ENCODE measurements at regions not wholly inside any gene's neighbourhood (a gene's known extent, or its start where the extent isn't known, plus 50 kb on each side); places are given as distances from the start of the nearest gene placed in this dataset.
"Not testable (repeated sequence)": the region's sequence is repeated elsewhere in the genome, so short reads cannot be mapped to it uniquely, and the experiment has no call there.

DNA sequence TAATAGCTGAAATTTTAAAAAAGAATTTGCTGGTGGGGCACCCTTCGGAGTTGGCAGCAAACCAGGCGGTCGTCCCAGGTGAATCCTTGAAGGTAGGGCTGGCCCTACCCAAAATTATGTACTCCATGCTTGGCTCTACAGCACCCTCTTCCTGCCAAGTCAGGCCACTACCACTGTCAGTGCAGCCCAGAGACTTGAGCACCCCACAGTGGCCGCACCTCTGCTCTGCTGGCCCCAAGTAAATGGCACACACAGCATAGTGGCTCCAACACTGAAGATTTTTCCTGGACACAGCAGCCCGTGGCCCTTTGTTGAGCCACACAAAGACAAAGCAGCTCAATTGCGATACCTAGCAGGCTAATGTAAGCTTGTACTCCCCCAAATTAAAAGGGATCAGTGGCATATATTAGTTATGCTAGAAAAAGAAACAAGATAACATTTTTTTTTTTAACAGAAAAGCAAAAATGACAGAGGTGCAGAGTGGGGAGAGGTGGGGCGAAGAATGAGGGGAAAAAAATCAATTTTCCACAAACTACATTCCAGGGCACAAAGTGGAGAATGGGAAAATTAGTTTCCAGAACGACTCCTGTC, 250.5 kb downstream of the UACA start:
- no peak for TF ChIP-seq JUND (IDR thresholded peaks at IDR 0.05; ENCODE audit: low read depth)
- DNase-seq (ENCODE audit: low read depth in 1 of 2, low spot score in 1 of 2), result peak in 1 of 2 experiments; percentile 88
- in situ Hi-C loops (cut with HindIII; ENCODE audit: low pct_unique_long_range_greater_than_20kb, low sequenced_read_pairs), result no loop called here

DNA sequence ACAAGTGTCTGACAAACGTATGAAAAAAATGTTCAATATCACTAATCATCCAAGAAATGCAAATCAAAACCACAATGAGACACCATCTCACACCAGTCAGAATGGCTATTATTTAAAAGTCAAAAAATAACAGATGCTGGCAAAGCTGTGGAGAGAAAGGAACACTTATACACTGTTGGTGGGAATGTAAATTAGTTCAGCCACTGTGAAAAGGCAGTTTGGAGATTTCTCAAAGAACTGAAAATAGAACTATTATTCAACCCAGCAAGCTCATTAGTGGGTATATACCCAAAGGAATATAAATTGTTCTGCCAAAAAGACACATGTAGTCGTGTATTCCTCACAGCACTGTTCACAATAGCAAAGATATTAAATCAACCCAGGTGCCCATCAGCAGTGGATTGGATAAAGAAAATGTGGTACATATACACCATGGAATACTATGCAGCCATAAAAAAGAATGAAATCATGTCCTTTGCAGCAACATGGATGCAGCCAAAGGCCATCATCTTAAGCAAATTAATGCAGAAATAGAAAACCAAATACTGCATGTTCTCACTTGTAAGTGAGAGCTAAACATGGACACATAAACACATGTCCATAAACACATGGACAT, 251.3 kb downstream of the UACA start:
- in situ Hi-C loops (cut with HindIII; ENCODE audit: low pct_unique_long_range_greater_than_20kb, low sequenced_read_pairs); DNase-seq (ENCODE audit: low read depth in 1 of 2, low spot score in 1 of 2): not testable (repeated sequence)

DNA sequence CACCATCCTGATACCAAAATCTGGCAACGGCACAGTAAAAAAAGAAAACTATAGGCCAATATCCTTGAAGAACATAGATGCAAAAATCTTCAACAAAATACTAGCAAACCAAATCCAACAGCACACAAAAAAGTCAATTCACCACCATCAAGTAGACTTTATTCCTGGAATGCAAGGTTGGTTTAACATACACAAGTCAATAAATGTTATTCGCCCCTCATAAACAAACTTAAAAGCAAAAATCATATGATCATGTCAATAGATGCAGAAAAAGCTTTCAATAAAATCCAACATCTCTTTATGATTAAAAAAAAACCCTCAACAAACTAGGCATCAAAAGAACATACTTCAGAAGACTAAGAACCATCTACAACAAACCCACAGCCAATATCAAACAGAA, 252.9 kb downstream of the UACA start:
- no peak for DNase-seq (ENCODE audit: low read depth in 1 of 2, low spot score in 1 of 2)
- TF ChIP-seq JUND (IDR thresholded peaks at IDR 0.05; ENCODE audit: low read depth), result no peak
- in situ Hi-C loops (cut with HindIII; ENCODE audit: low pct_unique_long_range_greater_than_20kb, low sequenced_read_pairs), result no loop called here

DNA sequence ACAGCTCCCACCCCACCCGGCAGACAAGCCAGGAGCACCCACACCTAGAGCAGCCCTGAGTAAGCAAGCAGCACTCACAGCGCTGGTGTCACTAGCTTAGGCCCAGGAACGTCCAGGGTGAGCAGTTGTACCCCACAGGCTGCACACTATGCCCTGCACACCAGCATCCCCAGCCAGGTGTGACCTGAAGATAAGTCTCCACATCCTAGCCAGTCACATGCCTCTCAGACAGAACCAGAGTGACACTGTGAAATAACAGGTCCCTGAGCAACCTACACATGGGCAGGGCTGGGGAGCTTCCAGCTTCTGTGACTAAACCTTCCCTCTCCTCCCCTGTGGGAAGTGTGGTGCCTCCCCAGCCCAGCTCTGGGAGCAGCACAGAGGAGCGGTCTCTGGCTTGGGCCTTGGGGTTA, 253.6 kb downstream of the UACA start:
- no peak for TF ChIP-seq JUND (IDR thresholded peaks at IDR 0.05; ENCODE audit: low read depth)
- in situ Hi-C loops (cut with HindIII; ENCODE audit: low pct_unique_long_range_greater_than_20kb, low sequenced_read_pairs), result no loop called here
- DNase-seq (ENCODE audit: low read depth in 1 of 2, low spot score in 1 of 2), result no peak

DNA sequence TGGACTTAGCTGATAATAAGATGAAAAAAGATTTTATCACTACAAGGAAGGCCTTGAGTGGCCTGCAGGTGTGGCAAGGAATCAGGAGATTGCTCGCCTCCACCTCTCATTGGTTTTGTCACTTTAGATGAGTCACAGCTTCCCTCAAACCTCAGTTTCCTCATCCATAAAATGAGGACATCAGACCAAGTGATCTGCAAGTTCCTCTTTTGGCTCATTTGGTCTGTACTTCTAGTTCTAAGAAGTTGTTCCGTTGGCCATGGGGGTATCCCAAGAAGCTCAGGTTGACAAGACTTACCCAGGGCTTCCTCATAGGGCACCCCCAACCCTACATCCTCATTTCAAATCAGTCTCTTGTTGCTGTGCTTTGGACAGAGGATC, 254.1 kb downstream of the UACA start:
- no peak for DNase-seq (ENCODE audit: low read depth in 1 of 2, low spot score in 1 of 2)
- in situ Hi-C loops (cut with HindIII; ENCODE audit: low pct_unique_long_range_greater_than_20kb, low sequenced_read_pairs), result no loop called here
- TF ChIP-seq JUND (IDR thresholded peaks at IDR 0.05; ENCODE audit: low read depth), result no peak

DNA sequence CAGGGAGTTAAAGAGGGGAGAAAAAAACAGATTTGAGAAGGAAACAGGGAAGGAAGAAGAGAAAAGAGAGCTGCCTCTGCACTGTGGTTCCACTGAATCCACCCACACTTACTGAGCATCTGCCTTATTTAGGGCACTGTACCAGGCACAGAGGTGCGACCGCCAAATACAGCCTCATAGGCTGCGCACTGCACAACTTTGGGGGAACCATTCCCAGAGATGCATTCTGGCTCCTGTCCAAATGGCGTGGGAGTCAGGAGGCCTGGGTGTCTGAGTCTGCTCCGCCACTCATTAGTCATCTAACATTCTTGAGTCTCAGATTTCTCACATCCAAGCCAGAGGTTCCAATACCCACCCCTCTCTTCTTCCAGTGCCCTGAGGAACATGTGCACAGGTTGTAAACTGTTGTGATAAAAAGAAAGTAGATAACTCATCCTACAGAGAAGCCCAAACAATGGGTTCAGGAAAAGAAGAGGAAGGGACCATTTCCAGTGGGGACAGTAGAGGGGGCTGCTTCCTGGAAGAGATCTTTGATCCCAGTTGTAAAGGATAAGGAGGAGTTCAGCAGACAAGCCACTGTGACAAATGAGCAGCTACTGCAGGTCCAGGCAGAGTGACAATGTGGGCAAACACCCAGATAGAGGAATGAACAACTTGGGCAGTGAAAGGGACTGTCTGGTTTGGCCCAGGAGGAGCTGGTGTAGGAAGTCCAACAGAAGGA, 254.6 kb downstream of the UACA start:
- DNase-seq (ENCODE audit: low read depth in 1 of 2, low spot score in 1 of 2), result no peak
- in situ Hi-C loops (cut with HindIII; ENCODE audit: low pct_unique_long_range_greater_than_20kb, low sequenced_read_pairs), result no loop called here

DNA sequence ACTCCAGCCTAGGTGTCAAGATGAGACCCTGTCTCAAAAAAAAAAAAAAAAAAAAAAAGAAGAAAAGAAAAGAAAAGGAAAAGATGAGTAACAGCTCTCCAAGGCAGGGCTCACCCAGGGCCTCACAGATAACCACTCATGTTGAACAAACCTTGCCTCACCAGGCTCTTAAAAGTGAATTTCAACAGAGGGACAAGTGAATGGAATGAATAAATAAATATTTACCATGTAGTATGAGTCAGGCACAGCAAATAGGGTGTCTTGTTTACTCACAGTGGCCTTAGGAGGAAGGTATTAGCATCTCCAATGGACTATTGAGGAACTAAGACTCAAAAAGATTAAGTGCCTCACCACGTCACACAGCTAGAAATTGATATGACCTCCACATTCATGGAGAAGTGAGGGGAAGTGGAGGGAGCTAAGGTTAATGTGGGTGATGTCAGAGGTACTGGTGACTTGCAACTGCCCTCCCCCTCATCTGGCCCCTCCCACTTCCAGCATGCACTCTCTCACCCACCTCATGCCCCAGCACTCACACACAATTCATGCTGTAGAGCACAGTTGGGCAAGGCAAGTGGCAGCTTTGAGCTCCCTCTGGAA, 255.5 kb downstream of the UACA start:
- TF ChIP-seq JUND (IDR thresholded peaks at IDR 0.05; ENCODE audit: low read depth), result peak; percentile 87
- DNase-seq (ENCODE audit: low read depth in 1 of 2, low spot score in 1 of 2), result peak; percentile 77 to 88
- in situ Hi-C loops (cut with HindIII; ENCODE audit: low pct_unique_long_range_greater_than_20kb, low sequenced_read_pairs), result no loop called here

More for the DNA sequence above, 254.6 kb downstream of the UACA start:
- no peak for TF ChIP-seq JUND (IDR thresholded peaks at IDR 0.05; ENCODE audit: low read depth)

DNA sequence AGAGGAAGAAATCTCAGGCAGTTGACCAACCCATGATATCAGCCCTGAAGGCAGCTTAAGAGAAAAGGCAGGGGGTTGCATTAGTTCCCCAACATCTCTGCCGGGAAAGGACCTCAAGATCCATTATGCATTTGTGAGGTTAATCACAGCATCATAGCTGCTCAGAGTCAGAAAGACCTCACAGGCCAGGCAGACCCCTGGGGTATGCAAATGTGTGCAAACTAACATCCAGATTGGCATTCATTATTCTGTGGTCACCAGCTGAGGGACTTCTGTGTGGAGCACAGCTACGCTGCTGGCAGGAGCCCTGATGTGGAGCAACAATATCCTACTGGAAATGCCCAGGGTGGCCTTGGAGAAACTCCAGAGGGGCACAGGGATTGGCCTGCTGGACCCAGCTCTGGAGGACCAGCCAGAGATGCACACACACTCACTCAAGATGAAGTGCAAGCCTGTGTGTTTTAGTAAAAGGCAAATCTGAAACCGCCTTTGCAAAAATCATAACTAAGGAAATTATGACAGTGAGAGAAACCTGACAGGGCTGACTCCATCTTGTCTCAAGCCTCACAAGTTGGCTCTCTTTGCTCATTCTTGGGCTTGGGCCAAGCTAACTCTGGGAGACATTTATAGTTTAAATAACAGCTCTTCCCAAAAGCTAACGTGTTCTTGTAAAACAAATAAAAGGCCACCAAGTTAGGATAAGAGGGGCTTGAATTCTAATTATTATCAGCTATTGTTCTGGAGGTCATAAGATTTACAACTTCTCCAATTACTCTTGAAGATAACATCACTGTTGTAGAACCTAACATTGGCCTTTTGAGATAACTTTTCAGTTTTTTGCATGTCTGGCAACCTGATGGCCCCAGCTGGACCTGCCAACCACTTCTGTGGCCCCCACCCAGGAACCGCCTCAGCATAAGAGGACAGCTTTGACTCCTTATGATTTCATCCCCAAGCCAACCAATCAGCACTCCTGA, 257.1 kb downstream of the UACA start:
- DNase-seq (ENCODE audit: low read depth in 1 of 2, low spot score in 1 of 2), result no peak
- in situ Hi-C loops (cut with HindIII; ENCODE audit: low pct_unique_long_range_greater_than_20kb, low sequenced_read_pairs), result no loop called here
- no peak for TF ChIP-seq JUND (IDR thresholded peaks at IDR 0.05; ENCODE audit: low read depth)

DNA sequence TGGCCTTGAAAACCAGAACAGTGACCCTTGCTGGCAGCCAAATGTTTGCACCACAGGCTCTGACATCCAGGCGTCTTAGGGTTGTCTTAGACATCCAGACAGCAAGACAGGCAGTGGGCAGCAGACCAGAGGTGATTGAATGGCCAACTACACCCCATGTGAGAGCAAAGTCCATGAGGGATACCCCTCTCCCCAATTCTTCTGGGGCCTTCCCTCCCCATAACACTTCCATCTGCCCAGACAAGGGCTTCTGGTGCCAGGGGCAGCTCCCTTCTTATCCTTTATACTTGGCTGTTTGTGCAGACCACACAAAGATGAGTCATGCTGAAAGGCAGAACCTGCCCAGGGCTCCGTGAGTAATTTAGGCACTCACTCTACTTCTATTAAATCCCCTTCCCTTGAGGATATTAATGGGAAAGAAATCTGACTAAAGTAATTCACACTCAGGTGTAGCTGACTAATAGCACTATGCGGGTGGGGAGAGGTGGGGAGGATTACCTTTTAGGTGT, 257.9 kb downstream of the UACA start:
- no peak for TF ChIP-seq JUND (IDR thresholded peaks at IDR 0.05; ENCODE audit: low read depth)
- in situ Hi-C loops (cut with HindIII; ENCODE audit: low pct_unique_long_range_greater_than_20kb, low sequenced_read_pairs), result no loop called here
- peak in 1 of 2 experiments; percentile 26 for DNase-seq (ENCODE audit: low read depth in 1 of 2, low spot score in 1 of 2)

DNA sequence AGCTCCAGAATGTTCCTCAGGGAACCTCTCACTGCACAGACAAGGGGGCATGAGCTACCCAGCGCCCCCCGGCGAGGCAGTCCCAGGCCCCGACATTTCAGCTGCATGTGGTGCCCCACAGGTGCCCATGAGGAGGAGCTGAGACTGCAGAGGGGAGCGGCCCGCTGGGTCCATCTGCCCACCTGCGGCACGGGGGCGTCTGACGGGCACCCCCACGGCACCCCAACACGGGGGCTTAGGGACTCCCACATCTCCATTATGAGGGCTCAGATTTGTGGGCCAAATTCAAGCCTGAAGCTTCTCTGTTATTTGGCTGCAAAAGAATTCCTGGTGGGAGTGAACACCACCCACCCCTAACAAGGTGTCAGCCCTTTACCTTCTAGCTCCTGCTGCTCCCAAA, 258.4 kb downstream of the UACA start:
- in situ Hi-C loops (cut with HindIII; ENCODE audit: low pct_unique_long_range_greater_than_20kb, low sequenced_read_pairs), result no loop called here
- TF ChIP-seq JUND (IDR thresholded peaks at IDR 0.05; ENCODE audit: low read depth), result no peak
- no peak for DNase-seq (ENCODE audit: low read depth in 1 of 2, low spot score in 1 of 2)

DNA sequence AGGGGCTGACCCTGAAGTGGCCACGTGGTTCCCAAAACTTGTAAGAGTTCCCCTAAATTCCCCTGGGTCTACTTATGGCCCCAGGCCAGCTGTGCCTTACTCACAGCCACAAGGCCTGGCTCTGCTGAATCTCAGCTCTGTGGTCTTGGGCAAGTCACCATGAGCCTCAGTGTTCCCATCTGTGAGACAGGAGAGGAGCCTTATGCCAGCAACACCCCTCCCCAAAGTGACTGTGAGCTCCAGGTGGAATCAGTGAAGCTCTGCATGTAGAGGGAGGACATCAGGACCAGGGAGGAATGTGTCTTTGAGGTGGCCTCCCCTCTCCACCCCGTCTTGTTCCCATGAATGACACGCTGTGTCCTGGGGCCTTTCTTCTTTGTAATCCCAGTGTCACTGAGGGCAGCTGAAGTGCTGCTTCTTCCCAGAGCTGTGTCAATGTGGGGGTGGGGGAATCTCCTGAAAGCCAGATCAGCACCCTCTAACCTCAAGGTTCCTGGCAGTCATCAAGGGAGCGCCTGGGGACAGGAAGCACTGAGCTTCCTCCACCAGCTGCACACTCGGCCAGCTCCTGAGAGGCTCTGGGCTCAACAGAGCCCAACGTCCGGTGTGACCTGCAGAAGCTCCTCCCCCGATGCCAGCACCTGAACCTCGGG, 258.9 kb downstream of the UACA start:
- no peak for TF ChIP-seq JUND (IDR thresholded peaks at IDR 0.05; ENCODE audit: low read depth)
- in situ Hi-C loops (cut with HindIII; ENCODE audit: low pct_unique_long_range_greater_than_20kb, low sequenced_read_pairs), result no loop called here
- DNase-seq (ENCODE audit: low read depth in 1 of 2, low spot score in 1 of 2), result no peak
